CD4-positive, alpha-beta T cell treated with Interleukin-4 for 1 hour (primary cell): ENCODE measurements at regions not wholly inside any gene's neighbourhood (a gene's known extent, or its start where the extent isn't known, plus 50 kb on each side); places are given as distances from the start of the nearest gene placed in this dataset.
"Not testable (repeated sequence)": the region's sequence is repeated elsewhere in the genome, so short reads cannot be mapped to it uniquely, and the experiment has no call there.

ENCODE experiments used
- DNase-seq, 2 donors: peaks; one replicate each; pipeline ENCODE4 v3.0.0-alpha.2; 2020 to 2022

DNA sequence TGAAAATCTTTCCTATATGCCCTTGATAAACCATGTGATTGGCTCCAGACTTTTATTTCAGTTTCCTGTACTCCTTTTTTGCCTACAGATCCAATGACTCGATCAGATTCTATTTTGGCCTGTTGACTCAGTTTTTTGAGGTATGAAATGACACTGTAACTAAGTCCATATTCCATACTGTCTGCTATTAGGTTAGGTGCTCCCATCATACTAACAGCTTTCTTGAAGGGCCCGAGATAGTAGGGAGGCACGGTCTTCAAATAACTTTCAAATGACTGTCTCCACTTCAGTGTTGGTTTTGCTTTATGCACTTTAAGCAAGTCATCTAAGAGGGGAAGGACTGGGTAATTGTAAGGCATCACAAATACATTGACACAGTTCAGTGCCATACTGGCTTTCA lies 295.4 kb upstream of the DAB2 start:
- no peak for DNase-seq

DNA sequence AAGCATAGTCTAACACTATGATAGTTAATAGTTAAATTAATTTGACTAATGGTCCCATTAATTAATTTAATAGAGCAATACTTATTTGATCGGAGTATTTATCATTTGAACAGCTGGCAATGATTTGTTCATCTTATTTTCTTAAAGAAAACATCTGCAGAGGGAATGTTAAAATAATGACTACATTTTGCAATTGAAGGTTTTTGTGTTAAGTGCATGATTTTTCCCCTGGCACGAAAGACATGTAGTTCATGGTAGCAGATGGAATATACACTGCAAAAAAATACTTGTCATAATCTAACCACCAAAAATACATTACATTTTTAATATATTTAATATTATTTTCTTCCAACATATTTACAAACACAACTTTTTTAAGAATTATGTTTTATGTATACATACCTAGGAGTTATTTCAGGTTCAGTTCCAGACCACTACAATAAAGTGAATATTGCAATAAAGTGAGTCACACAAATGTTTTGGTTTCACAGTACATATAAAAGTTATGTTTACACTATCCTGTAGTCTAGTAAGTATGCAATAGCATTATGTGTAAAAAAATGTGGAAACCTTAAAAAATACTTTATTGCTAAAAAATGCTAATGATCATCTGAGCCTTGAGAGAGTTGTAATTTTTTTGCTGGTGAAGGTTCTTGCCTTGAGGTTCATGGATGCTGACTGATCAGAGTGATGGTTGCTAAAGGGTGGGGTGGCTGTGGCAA lies 292.6 kb upstream of the DAB2 start:
- no peak for DNase-seq

DNA sequence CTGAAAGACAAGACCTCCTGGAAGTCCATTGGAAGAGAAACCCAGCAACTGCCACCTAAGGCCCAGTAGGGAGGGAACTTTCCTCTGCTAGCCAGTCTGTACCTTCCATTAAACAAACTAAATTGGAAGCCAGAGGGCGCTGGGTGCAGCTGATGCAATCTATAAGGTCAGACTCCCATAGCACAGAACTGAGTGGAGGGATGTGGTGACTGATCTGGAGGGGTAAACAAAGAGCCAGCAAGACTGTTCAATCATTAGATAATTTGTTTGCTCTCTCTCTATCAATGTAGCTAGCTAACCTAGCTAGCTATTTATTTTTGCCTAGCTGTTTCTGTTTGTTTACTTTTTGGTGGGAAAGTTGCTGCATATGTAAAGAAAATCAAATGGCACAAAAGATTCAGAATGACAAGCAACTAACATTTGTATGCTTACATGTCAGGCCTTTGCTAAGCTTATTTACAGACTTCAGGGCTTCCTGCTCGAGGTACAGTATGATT lies 291.8 kb upstream of the DAB2 start:
- DNase-seq: peak in 1 of 2 donors; percentile 29

DNA sequence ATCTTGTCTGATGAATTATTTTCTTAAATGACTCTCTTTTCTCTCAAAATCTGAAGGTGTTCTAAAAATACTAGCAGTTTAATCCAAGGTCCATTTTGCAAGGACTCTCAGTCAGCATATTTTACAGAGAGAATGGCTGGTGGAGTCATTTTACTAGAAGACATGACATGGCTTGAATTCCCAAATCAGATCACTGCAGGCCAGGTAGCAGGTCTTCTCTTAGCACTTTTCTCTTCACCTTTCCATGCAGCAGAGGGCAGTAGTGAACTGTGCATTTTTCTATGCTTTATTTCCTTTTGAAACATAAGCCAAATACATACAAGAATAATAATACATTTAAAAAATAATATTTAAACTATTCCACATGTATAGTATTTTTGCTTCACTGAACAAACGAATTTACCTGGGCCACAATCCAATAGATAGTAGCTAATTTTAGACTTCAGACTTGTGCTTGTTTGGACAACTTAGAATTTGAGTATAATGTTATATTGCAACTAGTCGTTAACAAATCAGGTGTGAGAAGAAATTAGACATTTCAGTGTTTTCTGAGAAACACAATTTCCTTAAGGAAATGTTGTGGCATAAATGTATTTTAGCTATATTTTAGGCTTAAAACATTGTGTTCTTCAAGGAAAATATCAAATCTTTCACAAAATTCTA lies 289.4 kb upstream of the DAB2 start:
- peak; percentile 12 to 59 for DNase-seq

DNA sequence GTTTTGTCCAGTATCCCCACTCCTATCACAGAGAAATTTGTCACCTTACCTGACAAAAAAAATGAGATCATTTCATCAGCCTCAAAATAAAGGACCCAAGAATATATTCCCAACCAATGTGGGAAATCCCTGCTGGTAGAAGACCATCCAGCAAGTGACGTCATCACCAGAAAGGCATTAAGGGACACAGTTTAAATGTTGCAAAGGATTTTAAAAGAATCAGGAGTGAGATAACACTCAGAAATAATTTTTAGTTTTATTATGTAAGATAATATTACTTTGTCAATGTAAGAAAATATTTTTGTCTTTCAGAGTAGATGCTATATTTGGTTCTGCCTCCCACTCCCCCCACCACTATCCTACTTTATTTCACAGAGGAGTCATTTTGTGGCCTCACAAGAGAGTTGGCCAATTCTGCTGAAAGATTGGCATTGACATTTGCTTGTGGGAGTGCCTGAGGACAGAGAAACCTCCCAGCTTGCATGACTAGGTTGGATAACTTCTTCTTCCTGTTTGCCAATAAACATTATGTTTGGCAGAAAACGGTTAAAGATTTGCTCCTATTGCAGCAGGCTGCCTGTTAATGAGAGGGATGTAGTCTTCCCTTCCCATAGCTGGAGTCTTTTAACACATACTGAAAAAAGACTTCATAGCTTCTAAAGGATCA lies 288.6 kb upstream of the DAB2 start:
- no peak for DNase-seq

DNA sequence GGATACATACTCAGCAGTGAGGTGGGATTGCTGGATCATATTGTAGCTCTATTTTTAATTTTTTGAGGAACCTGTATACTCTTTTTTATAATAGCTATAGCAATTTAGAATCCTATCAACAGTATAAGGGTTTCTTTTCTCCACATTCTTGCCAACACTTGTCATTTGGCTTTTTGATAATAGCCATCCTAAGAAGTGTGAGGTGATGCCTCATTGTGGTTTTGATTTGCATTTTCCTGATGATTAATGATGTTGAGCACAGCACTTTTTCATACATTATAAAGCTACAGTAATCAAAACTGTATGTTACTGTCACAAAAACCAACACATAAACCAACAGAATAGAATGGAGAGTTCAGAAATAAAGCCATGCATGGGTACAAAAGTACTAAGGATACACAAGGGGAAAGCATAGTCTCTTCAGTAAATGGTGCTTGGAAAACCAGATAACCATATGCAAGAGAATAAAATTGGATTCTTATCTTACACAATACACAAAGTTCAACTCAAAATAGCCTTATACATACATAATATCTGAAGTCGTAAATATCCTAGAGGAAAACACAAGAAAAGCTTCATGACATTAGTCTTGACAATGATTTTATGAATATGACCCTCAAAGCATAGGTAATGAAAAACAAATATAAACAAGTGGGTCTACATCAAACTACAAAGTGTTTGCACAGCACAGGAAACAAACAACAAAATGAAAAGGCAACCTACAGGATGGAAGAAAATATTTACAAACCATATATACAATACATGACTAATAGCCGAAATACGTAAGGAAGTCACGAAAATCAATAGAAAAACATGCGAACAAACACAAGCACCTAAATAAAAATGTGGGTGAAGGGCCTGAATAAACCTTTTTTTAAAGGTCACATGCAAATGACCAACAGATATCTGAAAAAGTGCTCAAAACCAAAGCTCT lies 287.8 kb upstream of the DAB2 start:
- no peak for DNase-seq

DNA sequence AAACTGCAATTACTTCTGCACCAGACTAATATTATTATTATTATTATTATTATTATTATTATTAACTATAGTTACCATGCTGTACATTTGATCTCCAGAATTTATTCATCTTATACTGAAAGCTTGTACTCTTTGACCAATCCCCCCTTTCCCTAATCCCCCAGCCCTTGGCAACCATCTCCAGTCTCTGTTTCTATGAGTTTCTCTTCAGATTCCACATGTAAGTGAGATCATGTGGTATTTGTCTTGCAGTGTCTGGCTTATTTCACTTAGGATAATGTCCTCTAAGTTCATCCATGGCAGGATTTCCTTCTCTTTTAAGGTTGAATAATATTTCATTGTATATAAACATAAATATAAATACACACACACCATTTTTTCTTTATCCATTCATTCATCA lies 287.0 kb upstream of the DAB2 start:
- no peak for DNase-seq

DNA sequence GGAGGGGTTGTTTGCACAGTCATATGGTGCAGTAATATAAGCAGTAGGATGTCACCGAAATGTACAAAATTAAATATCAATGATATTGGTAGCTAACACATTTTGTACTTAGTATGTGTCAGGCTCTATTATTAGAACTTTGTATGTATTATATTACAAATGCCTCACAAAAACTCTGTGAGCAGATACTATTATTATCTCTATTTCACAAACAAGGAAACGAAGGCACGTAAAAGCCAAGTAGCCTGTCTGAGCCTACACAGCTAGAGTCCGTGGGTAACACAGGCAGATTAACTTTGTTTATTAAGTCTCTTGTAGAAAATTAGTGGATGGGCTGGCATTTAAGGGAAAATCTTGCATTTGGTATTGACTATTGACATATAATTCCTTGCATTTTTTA lies 284.3 kb upstream of the DAB2 start:
- DNase-seq: no peak

DNA sequence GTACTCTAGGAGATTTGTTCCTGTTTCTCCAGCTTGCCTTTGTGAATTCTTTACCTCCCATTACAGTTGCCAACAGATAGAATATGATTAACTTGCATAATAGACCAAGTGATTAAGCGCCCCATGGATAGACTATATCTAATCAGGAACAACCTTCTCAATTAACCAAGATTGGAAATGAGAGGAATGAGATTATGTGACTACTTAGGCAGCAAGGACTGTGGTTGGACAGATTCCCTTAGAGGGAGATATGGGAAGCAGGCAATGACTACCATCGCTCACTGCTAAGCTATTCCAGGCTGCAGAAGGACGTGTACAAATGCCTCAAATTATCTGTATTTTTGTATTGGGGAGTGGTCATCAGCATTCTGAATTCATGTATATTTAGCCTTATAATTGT lies 278.1 kb upstream of the DAB2 start:
- no peak for DNase-seq

DNA sequence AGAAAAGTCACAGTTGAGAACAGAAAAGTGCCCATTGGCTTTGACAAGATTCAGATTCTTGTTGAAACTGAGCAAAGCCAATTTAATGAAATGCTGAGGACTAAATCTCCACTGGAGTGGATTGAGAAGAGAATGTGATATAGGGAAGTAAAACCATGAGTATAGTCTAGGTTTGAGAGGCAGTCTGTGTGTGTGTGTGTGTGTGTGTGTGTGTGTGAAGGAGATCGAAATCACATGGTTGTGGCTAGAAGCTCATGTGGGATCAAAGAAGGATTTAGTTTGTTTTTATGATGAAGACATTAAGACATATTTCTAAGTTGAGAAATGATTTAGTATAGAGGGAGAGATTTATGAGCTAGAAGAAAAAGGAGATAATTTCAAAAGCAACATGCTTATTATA lies 275.7 kb upstream of the DAB2 start:
- DNase-seq: no peak

DNA sequence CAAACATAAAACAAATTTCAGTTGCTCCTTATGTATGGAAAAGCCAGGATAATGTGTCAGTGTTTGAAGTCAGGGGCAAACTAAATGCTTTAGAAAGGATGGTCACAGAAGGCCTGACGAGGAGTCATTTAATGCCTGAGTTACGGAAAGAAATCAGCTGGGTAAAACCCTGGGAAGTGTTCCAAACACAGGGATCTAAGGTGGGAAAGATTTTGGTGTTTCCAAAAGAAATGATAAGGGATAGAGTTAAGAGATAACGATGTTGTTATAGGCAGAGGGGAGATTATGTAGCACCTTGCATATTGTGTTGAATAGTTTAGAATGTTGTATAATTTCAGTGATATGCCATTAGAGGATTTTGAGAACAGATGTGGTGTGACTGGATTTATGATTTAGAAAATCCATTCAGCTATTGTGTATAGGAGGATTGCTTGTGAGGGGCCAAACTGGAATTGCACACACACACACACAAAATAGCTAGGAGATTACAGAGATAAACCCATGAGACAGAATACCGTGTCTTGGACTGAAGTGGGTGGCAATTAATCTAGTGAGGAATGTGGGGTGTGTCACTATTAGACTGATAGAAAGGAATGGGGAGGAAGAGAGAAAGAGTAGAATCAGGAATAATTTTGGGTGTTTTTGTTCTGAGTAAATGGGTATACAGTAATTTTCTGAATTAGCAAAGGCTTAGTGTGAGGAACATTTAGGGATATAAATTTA lies 274.2 kb upstream of the DAB2 start:
- DNase-seq: no peak

DNA sequence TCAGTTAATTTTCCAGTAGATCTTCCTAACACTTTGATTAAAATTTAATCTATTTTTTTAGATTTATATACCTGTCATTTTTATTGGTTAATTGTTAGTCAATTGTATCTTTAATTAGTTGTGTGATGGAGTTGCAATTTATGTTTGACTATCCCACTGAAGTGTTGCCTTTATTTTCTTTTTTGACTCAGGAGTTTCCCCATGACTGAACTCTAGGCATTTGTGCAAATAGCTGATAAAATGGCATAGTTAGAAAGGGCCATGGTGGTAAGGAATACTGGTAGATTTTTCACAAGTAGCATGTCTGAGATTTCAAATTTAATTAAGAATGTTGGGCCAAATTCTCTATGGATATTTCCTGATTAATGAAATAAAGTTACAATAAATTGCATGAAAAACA lies 273.1 kb upstream of the DAB2 start:
- DNase-seq: no peak

DNA sequence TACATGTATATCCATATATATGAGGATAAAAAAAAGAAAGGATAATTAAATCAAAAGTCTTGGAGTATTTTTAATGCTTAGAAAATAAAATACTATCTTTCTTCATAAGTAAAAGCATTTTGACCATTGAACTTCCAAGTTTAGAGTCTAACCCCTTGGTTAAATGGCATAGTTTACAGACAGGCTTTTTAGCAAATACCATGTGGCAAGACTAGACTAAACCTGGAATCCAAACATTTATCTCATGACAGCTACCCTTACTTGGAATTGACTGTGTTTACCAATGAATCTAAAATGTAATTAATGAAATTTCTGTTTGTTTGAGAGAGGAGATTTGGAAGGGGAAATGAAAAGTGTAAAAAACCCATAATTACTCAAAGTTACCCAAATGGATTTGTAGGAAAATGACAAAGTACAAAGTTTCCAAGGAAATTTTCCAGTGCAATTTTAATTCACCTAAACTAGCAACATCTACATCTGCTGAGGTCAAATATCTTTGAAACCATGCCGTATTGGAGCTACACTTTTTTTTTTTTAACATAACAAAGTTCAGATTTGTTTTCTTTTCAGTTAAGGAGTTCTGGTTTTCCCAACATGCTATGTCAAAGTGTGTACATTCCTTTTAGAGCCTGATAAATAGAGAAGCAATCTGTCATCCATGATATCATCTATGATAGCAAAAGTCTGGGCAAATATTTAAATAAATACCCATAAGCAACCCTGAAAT lies 272.1 kb upstream of the DAB2 start:
- DNase-seq: no peak

DNA sequence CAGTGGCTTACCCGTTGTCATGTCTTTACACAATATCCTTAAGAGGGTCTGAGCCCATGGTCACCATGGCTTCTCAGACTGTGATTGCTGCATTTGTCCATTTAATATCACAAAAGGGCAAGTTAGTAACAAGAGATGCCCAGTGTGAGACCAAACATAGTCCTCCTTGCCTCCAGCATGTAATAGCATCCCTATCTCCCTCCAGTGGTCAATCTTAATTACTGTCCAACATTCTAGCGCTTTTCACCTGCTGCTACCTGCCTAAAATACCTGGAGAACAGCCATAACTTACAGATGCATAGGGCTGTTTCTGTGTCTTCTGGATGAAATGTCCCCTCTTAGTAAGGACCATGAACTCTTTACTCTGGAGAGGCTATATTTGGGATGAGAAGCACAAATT lies 267.2 kb upstream of the DAB2 start:
- no peak for DNase-seq

DNA sequence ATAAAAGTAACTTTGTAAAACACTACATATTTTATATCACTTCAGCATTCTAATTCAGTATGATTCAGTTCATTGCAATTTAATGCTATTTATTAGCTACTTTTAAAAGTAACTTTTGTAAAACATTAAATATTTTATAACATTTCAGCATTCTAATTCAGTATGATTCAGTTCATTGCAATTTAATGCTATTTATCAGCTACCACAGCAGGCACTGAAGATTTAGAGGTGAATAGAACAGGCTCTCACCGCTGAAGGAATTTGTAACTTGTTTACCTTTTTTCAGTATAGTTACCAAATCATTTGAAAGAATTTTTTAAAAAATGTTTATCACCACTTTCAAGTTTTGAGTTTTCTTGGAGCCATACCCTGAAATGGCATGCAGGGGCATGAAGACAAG lies 266.4 kb upstream of the DAB2 start:
- no peak for DNase-seq

DNA sequence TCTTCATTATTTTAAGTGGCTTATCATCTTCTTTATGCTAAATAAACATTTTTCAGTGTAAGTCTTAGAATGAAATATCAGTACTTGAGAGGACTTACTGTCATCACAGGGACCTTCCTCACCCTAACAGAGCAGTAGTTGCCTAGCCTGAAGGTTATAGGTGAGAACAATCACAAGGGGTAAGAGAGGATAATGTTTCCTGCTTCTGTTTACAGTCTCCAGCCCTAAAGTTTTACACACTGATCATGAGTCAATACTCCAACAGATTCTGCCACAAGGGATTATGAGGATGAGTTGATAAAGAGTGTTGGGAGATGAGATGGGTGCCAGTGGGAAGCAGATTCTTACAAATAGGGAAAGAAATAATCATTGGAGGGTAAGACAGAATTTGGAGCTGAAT lies 265.1 kb upstream of the DAB2 start:
- DNase-seq: no peak

DNA sequence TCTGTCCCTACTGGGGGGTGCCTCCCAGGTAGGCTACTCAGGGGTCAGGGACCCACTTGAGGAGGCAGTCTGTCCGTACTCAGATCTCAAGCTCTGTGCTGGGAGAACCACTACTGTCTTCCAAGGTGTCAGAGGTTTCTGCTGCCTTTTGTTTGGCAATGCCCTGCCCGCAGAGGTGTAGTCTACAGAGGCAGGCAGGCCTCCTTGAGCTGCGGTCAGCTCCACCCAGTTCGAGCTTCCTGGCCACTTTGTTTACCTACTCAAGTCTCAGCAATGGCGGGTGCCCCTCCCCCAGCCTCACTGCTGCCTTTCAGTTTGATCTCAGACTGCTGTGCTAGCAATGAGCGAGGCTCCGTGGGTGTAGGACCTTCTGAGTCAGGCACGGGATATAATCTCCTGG lies 263.1 kb upstream of the DAB2 start:
- DNase-seq: not testable (repeated sequence)

DNA sequence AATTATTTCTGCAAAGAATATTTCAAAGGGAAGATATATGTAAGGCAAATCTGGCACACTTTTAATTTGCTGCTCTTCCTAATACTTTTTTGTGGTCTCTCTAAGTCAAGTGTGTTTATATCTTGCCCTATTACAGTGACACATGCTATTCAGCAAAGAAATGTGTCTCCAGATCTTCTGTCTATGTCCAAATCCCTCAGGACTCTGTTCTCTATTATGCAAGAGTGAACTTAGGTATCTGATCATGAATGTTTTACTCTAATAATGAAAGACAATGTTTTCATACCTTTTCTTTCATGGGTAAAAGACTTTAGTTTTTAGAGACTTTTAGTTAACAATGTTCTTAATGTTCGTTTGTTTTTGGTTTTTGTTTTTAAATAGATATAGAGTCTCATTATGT lies 255.4 kb upstream of the DAB2 start:
- DNase-seq: no peak

DNA sequence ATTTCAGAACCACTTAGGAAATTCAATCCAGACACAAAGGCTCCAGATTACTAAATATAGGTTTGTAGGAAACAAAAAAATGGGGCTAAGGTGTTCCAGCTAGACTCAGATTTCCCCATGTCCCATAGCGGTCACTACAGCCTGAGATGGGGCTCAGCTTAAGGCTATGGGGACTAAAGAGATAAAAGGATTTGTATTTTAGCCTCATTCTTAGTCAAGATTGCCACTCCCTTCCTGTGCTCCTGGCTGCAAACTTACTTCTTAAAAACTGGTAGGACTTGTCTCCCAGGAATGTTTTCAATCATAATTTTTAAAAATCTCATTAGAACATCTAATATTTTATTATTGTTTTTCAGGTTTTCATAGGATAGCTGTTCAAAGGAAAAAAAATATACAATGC lies 253.8 kb upstream of the DAB2 start:
- DNase-seq: no peak

DNA sequence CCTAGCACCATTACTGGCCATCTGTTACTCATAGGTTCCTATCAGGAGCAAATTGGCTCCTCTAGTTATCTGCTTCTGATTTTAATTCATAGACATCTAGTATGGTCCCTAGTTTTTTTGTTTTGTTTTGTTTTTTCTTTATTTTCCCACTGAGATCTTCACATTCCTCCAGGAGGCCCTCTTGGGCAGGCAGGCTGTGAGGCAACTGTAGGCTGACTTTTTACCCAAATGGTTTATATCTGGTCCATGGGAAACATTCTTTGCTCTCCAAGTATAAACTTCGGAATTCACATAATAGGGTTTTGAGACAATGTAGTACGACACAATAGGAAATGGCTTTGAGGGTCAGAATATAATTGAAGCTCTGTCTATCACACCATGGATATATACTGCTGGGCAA lies 250.9 kb upstream of the DAB2 start:
- DNase-seq: no peak

DNA sequence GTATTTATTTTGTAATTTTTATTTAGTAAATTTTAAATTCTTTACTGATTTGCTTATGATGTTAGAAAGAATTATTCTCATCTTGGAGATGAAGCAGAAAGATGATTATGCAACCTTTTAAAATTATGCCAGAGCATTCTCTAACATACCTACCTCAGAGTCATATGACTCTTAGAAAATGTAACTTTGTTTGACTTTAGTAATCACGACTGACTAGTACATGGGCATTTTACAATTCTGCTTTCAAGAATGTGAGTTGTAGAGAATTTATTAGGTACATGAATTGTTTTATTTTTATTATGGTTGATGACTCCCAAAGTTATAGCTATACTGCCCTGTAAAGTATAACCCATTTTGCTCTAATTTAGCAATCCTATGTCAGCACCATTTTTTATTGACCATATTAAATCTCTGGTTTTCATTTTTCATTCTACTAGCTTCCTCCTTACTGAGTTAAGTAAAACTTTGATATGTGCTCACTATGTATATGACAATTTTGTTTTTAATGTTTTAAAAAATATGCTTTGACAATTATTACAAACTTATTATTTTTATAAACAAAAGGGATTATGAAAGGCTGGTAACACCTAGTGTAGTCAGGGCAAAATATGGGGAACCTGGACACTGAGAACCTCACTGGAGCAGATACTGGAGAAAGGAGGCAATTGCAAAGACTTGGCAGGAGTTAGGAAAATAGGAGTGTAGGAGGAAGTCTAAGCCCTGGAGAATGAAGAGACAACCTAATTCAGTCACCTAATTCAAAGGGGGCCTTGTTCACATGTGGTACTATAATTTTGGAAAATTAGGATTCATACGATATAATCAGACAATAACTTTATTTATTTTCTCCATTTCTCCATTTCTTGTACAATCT lies 249.7 kb upstream of the DAB2 start:
- DNase-seq: no peak
